NCI-H1092 (cell line): ENCODE measurements at regions not wholly inside any gene's neighbourhood (a gene's known extent, or its start where the extent isn't known, plus 50 kb on each side); places are given as distances from the start of the nearest gene placed in this dataset.

ENCODE experiments used
- DNase-seq: peaks from one replicate; lab custom pipeline; 2025; lab: John Stamatoyannopoulos, UW

GRCh38 chr11:115081972-115082371, 403.6 kb downstream of the NXPE2 start:
- DNase-seq, result peak; percentile 16

- DNase-seq, result no peak
Observed at GRCh38 chr11:115083144-115083806, 404.9 kb downstream of the NXPE2 start.

- no peak for DNase-seq
Observed at GRCh38 chr11:115084231-115084630, 405.9 kb downstream of the NXPE2 start.

GRCh38 chr11:115085461-115086210, 407.3 kb downstream of the NXPE2 start:
- DNase-seq, result peak; percentile 19

- no peak for DNase-seq
Observed at GRCh38 chr11:115087791-115088190, 409.5 kb downstream of the NXPE2 start.

DNA sequence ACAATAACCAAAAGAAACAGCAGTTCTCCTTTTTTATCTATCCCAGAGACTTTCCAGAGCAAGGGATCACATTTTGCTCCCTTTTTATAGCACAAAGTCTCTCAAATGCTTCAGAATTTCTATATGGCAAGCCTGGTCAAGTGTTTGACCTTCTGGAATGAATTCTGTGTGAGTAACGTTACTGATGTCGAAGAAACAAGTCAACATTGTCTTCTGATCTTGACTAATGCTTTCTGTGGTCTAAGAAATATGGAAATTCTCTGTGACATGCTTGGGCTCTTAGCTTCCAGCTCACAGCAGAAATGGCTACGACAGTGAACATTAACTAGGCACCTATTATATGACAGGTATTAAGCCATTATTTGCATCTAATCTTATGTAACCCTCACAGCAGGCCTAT, 411.7 kb downstream of the CADM1 start:
- no peak for DNase-seq

DNA sequence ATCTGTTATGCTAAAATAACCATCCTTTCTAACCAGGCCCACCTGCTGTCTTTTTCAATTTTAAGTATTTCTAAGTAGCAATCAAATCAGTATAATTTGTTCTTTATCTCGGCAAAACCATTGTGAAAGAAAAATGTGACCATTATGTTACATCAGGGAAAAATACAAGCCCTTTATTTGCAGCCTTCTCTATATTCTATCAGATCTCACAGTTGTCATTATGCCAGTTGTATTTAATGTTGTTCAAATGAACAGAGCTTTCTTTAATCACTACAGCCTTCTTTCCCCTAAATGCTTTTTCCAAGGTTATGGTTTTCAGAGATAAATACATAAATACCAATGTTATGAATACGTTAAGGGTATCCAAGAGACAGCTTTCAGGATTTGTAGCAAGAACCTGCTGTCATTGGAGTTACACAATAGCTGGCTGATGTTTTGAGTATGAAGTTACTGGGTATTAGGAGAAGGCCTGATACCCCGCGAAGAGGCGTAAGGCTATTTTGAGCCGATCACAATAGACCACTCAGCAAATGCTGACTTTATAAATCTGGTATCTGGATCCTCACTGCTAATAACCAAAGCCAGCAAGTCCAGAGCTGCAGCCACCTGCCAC, 406.3 kb downstream of the CADM1 start:
- DNase-seq, result no peak

- DNase-seq, result no peak
Observed at GRCh38 chr11:115100706-115101105, 403.5 kb downstream of the CADM1 start.

DNA sequence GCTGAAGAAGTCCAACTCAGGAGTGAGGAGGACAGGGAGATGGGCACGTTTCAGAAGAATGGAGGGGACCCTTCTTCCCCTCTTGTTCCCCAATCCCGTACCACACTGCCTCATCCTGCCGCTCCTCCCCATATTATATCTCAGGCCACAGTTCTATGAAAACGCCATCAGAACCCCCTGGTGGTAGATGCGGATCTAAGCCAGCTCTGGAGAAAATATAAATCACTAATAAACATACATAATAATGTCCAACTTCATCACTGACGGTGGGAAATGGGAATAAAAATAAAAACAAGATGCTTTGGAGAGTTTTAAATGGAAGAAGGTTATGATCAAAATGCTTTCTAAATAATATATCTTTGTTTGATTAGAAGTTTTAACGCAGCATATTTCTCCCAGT, 400.3 kb downstream of the CADM1 start:
- no peak for DNase-seq

GRCh38 chr11:115104851-115105453, 399.3 kb downstream of the CADM1 start:
- no peak for DNase-seq

DNA sequence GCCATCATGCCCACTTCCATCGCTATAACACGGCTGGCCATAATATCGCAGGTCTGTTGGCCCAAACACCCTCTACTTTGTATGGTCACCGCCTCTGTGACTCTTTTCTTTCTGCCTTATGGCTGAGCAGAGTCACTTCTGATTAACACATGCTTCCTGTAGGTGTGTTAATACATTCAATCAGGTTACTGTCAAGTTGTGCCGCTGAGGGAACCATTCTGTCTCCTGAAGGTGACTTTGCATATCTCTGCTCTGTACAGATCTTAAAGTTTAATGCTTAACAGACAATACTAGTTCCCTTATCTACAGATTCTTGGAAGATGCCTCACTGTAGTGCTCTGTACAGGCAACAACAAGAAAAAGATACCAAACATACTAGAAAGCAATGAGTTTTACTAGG, 393.1 kb downstream of the CADM1 start:
- no peak for DNase-seq

DNA sequence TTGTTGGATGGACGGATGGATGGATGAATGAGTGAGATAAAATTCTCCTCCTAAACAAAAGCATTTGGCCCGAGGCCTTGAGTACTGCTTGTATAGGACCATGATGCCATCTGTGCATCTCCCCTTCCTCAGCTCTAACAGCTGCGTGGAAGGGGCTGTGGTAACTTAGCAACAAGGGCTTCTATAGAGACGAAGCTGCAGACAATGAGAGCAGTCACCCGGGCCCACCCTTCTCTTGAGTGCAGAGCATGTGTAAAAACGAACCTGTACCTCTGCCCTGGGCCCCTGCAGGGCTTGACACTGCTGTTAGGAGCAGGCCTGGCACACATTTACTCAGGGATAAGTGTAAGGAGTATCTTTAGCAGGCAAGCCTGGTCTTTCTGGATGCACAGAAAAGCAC, 391.5 kb downstream of the CADM1 start:
- peak; percentile 90 for DNase-seq

- no peak for DNase-seq
Observed at GRCh38 chr11:115117956-115118493, 386.2 kb downstream of the CADM1 start.

DNA sequence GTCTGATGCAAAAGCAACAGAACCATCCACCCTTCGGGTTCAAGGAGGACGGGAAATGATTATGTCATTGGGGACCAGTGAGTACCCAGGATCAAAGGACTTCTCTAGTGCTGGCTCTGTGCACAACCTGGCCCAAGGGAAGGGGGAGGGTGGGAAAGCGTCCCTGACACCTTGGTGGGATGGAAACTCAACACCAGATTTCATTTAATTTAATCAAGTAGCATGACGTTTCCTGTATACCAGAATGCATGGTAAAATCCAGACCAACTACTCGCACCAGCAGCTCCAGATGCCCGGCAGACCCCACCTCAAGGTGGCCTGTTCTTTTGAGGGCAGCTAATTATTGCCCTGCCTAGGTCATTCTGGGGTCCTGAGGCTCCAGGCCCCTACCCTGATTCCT, 385.1 kb downstream of the CADM1 start:
- no peak for DNase-seq
